Ramos (cell line): ENCODE measurements at regions not wholly inside any gene's neighbourhood (a gene's known extent, or its start where the extent isn't known, plus 50 kb on each side); places are given as distances from the start of the nearest gene placed in this dataset.
"Not testable (repeated sequence)": the region's sequence is repeated elsewhere in the genome, so short reads cannot be mapped to it uniquely, and the experiment has no call there.

Source experiments
- in situ Hi-C: fragments of 300-500 bp; cut with MboI; formaldehyde crosslinking; loops from one replicate; pipeline ENCODE4 v1.14.3; 2022; ENCODE audit warnings: low sequenced_read_pairs; ENCODE audit not compliant: unreplicated experiment

DNA sequence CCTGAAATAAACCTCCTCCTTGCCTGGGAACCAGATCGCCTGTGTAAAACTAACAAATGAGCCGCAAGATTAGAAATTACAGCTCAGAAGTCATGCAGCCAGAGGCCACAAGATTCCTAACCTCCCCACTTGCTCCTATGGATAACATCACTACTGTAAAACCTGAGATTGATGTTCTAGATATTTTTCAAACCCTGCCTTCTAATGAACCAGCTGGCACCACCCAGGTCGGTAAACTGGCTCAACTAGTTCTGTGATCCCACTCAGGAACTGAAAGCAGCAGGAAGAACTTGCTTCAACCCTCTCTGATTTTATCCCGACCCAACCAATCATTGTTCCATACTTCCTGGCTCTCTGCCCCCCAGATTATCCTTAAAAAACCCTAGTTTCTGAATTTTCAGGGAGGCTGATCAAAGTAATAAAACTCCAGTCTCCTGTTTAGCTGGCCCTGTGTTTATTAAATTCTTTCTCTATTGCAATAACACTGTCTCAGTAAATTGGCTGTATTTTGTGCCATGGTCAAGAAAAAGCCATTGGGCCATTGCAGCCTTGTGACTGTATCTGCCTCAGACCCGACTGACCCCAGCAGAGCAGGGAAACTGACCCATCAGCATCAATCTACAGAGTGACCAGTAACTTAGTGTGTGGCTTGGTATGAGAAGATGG, 98.9 kb downstream of the RPLP1 start:
- in situ Hi-C loops: no loop called here

DNA sequence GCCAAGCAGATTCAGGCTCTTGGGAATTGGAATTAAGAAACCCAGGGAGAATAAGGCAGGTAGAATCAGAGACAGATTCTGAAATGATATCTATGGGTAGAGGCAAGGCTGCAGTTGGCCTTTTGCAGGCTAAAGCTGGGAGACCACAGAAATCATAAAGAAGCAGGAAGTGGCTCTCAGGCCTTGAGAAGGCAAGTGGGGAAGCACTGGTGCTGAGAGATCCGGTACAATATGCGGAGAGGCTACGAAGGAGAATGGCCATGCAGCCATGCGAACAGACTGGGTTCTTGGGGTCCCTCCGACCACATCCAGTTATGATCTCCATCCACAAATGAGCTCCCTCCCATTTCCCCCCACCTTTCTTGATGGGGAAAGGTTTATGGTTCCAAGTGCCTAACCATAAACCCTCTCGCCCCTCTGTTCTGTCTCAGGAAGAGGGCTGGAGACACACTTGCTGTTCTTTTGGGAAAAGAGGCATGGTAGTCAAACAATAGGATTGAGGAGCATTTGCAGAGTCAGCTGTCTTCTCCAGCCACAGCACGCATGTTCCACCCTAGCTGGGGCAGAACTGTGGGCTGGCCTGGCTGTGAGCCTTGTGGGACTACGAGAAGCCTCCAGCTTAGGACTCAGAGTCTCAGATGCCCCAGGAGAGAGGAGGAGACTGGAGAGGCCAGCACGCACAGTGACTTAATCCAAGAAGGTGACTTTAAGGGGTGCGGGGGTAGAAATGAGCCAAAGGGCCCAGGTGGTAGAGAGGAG, 99.6 kb downstream of the RPLP1 start:
- in situ Hi-C loops: no loop called here

DNA sequence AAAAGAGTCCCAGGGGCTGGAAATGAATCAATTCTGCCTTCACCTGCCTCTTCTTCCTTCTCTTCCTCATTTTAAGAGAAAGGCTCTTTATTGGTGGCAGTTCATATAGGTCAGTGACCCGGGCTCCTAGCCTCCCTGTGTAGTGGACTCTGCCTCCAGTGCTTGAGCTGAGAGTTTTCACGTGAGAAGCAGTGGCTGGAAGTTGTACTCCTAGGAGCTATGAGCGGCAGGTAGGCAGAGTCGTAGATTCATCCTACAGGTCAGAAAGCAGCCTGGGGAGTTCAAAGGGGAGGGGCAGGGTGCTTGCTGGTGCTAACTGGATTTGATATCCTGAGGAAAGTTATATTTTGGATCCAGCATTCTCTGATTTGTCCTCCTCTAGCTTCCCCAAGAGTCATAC, 101.1 kb downstream of the RPLP1 start:
- in situ Hi-C loops: no loop called here

DNA sequence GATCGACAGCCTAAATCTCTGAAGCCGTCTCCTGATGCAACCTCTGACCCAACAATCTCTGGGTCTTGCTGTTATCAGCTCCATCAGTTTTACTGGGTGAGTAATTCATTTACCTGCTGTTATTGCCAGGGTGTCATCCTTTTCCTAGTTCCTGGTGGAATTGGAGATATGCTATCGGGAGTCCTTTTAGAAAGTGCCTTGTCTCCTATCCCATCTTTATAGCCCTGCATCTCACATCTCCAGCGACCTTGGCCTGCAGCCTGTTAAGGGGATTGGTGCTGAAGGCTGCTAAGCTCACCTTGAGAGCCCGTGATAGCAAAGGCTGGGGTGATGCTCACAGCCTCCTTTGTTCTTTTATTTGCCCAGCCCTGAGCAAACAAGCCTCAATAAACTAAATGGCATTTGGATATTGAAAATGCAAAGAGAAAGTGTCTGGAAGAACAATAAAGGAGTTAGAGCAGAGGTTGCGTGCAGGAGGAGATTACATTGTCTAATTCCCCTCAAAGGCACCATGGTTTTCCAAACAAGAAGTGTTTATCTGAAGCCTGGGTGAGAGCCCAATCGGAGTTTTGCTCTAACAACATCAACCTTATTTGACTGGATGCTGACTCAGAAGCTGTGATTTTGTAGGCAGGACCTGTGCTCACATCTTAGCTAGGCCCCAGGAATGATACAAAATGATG, 101.8 kb downstream of the RPLP1 start:
- in situ Hi-C loops: no loop called here

DNA sequence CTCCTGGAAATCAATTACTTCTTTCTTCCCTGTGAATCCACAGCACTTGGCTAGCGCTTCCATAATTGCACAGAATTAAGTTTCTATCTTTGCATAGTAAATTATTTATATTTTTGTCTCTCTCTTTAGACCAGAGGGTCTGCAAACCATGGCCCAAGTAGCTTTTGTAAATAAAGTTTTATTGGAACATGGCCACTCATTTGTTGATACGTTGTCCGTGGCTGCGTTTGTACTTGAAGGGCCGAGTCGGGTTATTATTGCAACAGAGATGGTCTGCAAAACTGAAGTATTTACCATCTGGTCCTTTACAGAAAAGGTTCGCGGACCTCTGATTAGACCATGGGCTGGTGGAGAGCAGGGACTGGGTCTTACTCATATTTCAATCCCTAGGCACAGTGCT, 102.5 kb downstream of the RPLP1 start:
- in situ Hi-C loops: no loop called here

DNA sequence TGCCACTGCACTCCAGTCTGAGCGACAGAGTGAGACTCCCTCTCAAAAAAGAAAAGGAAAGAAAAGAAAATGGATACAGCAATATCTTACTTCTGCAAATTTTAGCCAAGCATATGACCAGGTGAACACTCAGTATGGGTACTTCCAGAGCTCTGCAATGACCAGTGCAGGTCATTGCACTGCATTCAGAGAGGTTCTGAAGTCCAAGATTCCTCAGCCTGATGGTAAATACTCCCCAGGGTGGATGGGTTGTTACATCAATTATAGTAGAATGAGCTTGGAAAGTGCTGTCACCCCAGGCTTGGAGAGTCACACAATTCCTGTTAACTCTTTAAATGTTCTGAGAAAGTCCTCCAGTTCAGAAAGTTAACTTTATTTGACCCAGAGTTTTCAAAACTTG, 103.7 kb downstream of the RPLP1 start:
- in situ Hi-C loops: no loop called here

DNA sequence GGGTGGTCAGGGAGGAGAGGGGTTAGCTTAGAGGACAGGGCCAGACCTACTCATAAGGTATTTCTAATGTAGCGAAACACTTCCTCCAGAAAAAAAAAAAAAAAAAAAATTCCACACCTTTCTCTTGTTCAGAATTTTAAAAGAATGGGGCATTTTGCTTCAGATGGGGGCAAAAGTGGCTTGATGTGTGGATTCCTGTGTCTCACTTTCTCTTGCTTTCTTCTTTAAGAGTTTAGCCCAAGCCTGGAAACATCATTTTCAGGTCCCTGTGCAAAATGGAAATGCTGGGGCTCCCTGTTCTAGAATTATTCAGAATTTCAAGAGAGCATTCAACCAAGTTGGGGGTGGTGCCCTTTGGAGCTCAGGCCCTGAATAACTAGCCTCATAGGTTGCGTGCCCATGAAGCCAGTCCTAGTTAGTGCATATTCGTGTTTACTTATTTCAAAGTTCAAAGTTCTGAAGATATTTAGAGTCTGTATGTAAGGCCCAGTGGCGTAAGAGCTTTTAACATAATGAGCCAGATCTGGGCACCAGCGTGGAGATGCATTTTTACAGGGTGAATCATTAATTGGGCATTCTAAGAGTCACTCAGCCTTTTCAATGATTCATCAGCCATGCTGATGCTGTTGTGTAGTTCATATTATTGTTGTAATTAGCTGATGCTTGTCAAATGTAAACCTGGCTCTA, 104.5 kb downstream of the RPLP1 start:
- in situ Hi-C loops: no loop called here

DNA sequence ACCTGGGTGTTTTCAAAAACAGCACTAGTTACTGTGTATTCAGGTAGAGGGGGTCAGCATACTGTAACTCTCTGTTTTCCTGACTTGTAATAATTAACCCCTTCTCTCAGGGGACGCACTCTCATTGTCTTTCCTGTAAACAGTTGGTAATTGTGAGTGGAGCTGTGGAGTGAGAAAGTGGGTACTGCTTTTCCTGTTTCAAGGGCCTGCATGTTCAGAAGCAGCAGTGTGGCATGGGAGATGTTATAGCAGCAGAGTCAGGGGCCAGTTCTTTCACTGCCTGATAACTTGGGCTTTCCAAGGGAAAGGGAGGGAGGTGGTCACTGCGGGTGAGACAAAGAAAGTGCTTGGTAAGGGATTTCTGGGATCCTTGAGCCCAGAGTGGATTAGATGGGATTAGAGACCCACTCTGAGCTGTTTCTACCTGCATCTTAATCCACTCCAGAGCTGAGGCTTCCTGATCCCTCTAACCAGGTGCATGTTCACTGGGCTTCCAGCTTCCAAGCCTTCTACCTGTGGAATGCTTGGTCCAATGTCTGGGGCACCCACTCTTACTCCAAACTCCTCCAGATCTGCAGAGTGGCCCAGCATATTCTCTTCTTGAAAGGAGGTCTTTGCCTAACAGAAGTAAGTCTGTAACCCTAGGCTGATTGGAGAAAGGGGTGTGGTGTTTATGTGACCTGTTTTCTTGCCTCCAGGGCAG, 105.2 kb downstream of the RPLP1 start:
- in situ Hi-C loops: no loop called here

DNA sequence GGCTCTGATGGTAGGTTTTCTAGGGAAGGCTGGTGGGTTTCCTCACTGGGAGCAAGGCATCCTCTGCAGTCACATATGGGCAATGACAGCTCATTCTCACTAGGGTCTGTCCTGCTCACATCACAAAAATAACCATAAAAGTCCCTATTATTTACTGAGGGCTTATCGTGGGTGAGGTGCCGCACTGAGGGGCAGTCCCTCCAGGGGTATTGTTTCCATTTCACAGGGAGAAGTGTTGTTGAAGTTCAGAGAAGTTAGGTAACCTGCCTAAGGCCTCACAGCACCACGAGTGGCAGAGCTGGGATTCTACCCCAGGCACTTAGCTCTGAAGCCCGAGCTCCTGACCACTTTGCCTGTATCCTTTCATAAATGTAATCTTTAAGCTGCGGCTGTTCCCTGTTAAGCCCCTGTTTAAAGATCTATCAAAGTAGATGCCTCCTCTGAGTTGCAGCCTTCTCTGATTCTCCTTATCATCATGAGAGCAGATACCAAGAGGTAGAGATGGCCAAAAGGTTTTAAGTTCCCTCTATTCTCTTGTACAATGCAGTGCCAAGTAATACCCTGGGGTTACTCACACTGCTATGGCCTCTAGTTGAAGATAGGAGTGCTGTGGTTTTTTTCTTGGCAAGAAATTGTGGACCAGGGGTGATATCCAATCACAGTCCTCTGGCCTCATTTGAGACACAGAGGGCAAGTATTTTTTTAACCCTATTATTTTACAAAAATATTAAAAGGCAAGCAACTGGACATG, 107.0 kb downstream of the RPLP1 start:
- in situ Hi-C loops: no loop called here

DNA sequence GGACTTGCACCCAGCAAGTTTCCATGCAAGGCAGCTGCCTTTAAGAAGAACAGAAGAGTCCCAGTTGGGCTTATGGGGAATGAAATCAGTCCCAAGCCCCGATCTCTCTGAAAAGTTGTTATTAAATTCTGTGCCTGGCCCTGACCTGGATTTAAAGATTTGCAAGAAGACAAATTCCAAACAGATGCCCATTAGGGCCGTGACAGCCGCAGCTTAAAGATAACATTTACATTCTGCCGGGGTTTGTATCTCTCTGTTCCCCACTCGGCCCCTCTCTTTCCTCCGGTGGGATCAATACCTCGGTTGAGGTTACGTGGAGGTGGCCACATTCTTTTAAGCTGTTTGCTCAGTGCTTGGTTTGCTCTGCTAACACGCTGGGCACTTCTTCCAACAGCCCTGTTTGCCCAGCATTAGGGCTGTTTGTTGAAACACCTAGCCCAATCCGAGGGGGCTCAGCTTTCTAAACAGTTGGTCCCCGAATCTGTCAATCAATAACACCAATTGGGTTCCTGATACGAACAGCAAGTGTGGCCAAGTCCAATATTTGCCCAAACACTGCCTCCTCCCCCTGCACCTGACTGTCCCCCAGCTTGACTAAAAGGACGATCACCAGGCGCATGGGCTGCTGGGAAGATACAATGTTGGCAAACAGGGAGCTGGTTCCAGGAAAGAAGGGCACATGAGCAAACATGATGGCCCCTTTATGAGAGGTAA, 108.6 kb downstream of the RPLP1 start:
- in situ Hi-C loops: no loop called here

DNA sequence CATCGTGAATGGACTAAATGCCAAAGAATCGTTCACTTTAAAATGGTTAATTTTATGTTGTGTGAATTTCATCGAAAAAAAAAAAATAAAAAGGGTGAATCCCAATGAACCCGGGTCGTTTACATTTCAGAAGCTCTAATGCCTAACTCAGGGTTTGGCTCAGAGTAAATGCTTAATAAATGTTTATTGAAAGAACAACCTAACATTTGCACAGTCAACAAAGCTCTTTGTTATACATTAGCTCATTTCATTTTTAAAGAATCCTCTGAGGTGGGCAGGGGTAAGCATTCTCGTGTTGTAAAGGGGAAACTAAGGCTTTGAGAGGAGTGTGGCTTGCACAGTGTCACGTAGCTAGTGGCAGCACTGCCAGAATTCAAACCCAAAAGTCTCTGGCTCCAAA, 109.5 kb downstream of the RPLP1 start:
- in situ Hi-C loops: no loop called here

DNA sequence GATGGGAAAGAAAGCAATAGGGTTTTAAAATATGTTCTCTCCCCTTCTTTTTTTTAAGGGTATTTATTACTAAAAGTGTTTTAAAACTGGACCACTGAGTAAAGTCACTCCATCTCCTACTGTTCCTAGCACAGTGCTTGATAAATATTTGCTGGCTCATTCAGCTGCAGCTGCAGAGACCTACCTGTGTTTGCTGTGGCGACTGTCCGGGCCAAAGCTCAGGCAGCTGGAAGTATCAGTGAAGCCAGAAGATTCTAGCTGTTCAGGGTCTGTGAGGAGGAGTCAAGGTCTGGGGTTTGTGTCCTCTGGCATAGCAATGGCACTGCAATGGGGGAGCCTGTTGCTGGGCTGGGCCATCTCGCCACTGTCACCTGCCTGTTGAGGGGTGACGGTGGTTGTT, 109.9 kb downstream of the RPLP1 start:
- in situ Hi-C loops: no loop called here

DNA sequence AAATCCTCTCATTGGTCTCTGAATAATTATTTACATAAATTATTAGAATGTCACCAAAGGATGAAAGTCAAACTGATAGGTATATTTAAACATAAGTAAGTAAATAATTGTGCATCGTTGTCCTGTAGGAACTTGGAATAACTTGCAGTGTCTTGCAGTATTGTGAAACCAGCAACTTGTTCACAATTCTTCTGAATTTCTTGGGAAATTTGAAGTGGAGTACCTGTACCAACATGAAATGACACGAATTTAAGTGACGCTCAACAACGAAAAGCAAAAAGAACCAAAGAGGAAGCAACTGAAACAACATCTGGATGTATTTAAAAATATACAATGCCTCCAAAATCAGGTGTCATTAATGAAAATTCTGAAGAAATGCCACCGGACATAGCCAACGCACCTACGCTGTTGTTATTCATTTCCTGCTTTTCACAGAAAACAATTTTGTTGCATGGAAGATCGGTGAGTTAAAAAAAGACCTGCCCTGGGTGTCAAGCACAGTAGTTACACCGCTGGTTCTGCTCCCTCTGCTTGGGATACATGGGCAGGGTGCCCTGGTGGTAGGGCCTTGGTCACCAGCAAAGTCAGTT, 112.5 kb downstream of the RPLP1 start:
- in situ Hi-C loops: no loop called here

DNA sequence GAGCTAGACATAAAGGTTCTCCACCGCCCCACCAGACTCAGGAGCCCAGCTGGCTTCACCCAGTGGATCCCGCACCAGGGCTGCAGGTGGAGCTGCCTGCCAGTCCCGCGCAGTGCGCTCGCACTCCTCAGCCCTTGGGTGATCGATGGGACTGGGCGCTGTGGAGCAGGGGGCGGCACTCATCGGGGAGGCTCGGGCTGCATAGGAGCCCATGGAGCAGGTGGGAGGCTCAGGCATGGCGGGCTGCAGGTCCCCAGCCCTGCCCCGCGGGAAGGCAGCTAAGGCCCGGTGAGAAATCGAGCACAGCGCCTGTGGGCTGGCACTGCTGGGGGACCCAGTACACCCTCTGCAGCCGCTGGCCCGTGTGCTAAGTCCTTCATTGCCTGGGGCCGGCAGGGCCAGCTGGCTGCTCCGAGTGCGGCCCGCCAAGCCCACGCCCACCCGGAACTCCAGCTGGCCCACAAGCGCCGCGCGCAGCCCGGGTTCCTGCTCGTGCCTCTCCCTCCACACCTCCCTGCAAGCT, 114.7 kb downstream of the RPLP1 start:
- in situ Hi-C loops: not testable (repeated sequence)

DNA sequence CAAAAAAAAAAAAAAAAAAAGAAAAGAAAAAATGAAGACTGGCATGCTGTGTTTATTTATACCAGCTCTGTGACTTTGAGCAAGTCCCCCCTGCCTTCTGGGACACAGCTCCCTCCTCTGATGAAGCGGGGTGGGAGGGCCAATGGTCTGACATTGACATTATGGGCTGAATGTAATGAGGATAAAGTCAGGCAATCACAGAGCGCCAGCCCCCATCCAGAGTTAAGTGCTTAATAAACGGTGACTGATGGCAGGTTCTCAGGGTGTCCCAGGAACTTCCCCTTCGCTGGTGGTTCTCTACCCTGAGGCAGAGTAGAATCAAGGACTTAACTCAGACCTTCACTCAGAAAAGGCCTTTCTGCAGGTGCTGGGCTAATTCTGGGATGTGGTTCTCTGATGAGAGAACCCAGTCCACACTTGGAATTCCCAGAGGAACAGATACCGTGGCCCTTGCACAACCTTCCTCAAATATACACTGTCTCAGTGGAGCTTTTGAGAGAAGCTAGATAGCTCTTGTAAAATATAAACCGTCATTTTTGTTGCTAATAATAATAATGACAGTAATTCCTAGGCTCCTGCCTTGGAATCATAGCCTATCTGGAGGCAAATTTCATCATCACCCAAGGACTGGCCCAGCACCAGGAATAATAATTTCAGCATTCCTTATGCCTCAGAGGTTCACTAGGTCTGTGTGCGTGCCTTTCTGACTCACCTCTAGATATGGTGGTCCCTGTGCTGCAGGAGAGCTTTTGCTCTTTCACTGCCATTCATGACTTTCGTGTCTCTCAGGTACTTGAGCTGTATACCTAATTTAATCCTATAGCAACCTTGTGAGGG, 115.8 kb downstream of the RPLP1 start:
- in situ Hi-C loops: no loop called here

DNA sequence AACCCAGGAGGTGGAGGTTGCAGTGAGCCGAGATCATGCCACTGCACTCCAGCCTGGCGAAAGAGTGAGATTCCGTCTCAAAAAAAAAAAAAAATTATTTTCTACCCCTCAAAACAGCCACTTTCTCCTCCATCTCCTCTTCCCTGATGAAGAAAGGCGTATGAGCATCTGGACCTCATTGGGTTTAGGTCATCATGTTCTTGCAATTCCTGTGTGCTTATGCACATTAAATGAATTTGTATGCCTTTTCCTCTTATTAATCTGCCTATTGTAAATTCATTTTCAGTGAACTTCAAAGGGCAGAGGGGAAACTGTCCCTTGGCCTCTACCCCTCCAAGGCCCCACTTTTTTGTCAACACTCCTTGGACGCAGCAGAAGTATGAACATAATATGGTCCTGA, 117.8 kb downstream of the RPLP1 start:
- in situ Hi-C loops: no loop called here

DNA sequence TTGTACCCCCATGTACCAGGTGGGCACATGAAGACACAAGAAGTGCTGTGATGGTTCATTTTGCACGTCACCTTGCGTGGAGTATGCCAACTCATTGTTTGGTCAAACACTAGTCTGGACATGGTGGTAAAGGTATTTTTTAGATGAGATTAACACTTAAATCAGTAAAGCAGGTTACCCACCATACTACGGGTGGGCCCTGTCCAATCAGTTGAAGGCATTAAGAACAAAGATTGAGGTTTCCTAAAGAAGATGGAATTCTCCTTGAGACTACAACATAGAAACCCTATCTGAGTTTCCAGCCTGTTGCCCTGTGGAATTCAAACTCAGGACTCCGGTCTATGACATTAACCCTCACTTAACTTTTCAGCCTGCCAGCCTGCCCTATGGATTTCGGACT, 118.4 kb downstream of the RPLP1 start:
- in situ Hi-C loops: no loop called here

DNA sequence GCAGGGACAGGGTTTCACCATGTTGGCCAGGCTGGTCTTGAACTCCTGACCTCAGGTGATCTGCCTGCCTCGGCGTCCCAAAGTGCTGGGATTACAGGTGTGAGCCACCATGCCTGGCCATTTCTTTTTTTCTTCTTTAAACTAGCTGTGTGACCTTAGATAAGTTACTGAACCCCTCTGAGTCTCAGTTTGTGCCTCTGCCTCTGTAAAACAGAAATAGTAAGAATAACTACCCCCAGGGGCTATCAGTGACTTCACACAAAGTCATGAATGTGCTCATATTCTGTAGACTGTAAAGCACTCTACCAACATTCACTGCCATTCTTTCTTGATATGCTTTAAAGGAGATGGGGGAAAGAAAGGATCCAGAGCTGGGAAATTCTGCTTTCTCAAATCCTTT, 120.7 kb downstream of the RPLP1 start:
- in situ Hi-C loops: not testable (repeated sequence)
